Vagina (tissue), 2 donors: ENCODE measurements at regions not wholly inside any gene's neighbourhood (a gene's known extent, or its start where the extent isn't known, plus 50 kb on each side); places are given as distances from the start of the nearest gene placed in this dataset.

Source experiments
- DNase-seq, 2 donors: peaks; one replicate each; pipeline ENCODE4 v3.0.0-alpha.2; 2017; ENCODE audit errors: extremely low spot score in 2 of 2
- H3K27ac ChIP-seq: fragments of 200-600 bp; sonication (generic); one replicate; pipeline ENCODE4 v1.5.1; 2019
- H3K27me3 ChIP-seq: fragments of 200-600 bp; sonication (generic); one replicate; pipeline ENCODE4 v1.5.1; 2019
- H3K36me3 ChIP-seq, 2 donors: fragments of 200-600 bp; sonication (generic); one replicate each; pipeline ENCODE4 v1.5.1; 2017 to 2019
- H3K4me1 ChIP-seq: fragments of 200-600 bp; sonication (generic); one replicate; pipeline ENCODE4 v1.5.1; 2019
- H3K4me3 ChIP-seq, 2 donors: fragments of 200-600 bp; sonication (generic); 1 replicate in 1 of 2; 2 replicates in 1 of 2; pipeline ENCODE4 v1.5.1; 2016 to 2019
- H3K9me3 ChIP-seq: fragments of 200-600 bp; sonication (generic); one replicate; pipeline ENCODE4 v1.5.1; 2019
- CTCF ChIP-seq, 3 experiments: fragments of 450-650 bp in 2 of 3; fragments of 200-600 bp in 1 of 3; sonication (generic) in 1 of 3; IDR thresholded peaks; one replicate each; pipeline ENCODE4 v1.5.1; 2017 to 2019; ENCODE audit warnings: antibody characterized with exemption in 3 of 3, mild to moderate bottlenecking in 2 of 3, moderate library complexity in 2 of 3
- POLR2A ChIP-seq, 2 donors: fragments of 450-650 bp; IDR thresholded peaks; one replicate each; pipeline ENCODE4 v1.6.1; 2017; ENCODE audit warnings: antibody characterized with exemption in 2 of 2, mild to moderate bottlenecking in 2 of 2, moderate library complexity in 2 of 2
- POLR2AphosphoS5 ChIP-seq, 2 donors: sonication (generic); formaldehyde crosslinking; IDR thresholded peaks; one replicate each; pipeline ENCODE4 v1.9.0; 2017; ENCODE audit warnings: antibody characterized with exemption in 2 of 2, mild to moderate bottlenecking in 2 of 2, low read depth in 1 of 2; ENCODE audit not compliant: insufficient read depth in 1 of 2
- intact Hi-C: fragments of 100-400 bp; cut with DNase I; formaldehyde crosslinking; loops from one replicate; pipeline ENCODE4 v1.15.1; 2023

- H3K36me3 ChIP-seq: no peaks in the 10 kb centered on the region
- intact Hi-C loops: no loop called here
- no peak for TF ChIP-seq POLR2A (IDR thresholded peaks at IDR 0.05)
- TF ChIP-seq POLR2AphosphoS5 (IDR thresholded peaks at IDR 0.05; ENCODE audit: insufficient read depth in 1 of 2, low read depth in 1 of 2): peak in 1 of 2 donors; percentile 59
- no peak for TF ChIP-seq CTCF (IDR thresholded peaks at IDR 0.05)
- DNase-seq: no peak
- no peaks in the 10 kb centered on the region for H3K27me3 ChIP-seq
- H3K27ac ChIP-seq: no peak overlapping the region
- H3K9me3 ChIP-seq: no peaks in the 10 kb centered on the region
- no peak overlapping the region for H3K4me3 ChIP-seq
- H3K4me1 ChIP-seq: peaks cover 32% of the 10 kb centered on the region
Observed at GRCh38 chr20:23139524-23139923, 53.4 kb upstream of the CD93 start.

- DNase-seq: no peak
- H3K27ac ChIP-seq: no peak overlapping the region
- H3K36me3 ChIP-seq: no peaks in the 10 kb centered on the region
- H3K9me3 ChIP-seq: no peaks in the 10 kb centered on the region
- H3K27me3 ChIP-seq: no peaks in the 10 kb centered on the region
- intact Hi-C loops: no loop called here
- no peak for TF ChIP-seq POLR2AphosphoS5 (IDR thresholded peaks at IDR 0.05; ENCODE audit: insufficient read depth in 1 of 2, low read depth in 1 of 2)
- no peak overlapping the region for H3K4me3 ChIP-seq
- H3K4me1 ChIP-seq: peaks cover 24% of the 10 kb centered on the region
Observed at GRCh38 chr20:23138682-23139081, 52.6 kb upstream of the CD93 start.

DNA sequence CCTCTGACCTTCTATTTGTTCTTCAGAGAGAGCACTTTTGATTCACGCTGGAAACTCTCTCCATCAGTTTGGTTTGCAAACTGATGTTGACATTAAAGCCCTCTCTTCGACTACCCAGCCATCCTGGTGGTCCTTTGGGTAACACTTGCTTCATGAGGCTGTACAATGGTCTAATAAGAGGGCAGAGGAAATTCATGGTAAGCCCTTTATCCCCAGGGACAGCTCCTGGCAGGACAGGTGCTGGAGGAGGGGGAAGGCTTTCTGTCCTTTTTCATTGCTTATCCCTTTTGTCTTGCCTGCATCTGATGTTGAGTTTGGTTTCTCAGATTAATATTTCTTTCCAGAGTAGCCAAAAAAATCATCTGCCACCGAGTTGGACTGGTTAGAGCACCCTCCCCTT lies 52.1 kb upstream of the CD93 start:
- Histone ChIP-seq H3K27ac (no peak overlapping the region), H3K9me3 (no peaks in the 10 kb centered on the region), H3K36me3 (no peaks in the 10 kb centered on the region), H3K4me1 (peaks cover 20% of the 10 kb centered on the region), H3K27me3 (no peaks in the 10 kb centered on the region), H3K4me3 (no peak overlapping the region)
- intact Hi-C loops: no loop called here
- no peak for DNase-seq
- no peak for TF ChIP-seq POLR2AphosphoS5 (IDR thresholded peaks at IDR 0.05; ENCODE audit: insufficient read depth in 1 of 2, low read depth in 1 of 2)
- no peak for TF ChIP-seq POLR2A (IDR thresholded peaks at IDR 0.05)
- TF ChIP-seq CTCF (IDR thresholded peaks at IDR 0.05): no peak

DNA sequence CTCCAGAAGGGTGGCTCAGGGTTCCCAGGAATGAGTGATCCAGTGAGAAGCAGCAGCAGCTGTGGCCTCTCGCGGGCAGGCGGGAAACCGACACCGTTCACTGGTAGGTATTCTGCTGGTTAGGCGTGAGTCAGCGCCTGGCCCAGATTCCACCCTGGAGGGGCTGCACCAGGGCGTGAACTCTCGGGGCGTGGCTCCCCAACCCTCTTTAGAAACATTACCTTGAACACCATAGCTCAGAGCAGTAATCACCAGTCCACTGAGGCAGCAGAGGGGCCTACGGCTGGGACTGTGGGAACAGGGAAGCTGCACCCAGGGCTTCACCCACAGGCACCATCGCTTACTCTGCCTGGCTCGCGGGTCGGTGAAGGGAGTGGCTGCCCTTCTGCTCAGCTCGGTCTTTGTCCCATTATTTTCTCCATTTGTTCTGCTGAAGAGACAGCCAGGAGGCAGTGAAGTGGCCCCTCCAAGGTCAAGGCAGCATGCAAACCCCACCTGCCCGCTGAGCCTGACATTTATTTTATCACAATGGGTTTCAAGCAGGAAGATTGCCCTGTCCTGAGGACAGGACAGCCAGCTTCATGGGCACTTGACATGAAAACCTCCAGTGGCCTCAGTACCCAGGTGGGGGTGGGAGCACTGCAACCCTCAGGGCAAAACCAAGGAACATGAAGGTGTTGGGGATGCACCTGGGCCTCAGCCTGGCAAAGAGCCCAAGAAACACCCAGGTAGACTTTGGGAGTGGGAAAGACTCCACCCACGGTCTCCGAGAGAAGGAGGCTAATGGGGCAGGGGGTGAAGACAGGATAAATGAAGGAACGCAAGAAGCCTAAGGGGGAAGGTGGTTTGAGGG lies 51.0 kb upstream of the CD93 start:
- H3K4me3 ChIP-seq: no peak overlapping the region
- intact Hi-C loops: no loop called here
- H3K9me3 ChIP-seq: no peaks in the 10 kb centered on the region
- H3K27ac ChIP-seq: peak overlapping the region; percentile 39
- H3K4me1 ChIP-seq: peaks cover 11% of the 10 kb centered on the region
- no peaks in the 10 kb centered on the region for H3K27me3 ChIP-seq
- TF ChIP-seq POLR2A (IDR thresholded peaks at IDR 0.05) (no peak), CTCF (IDR thresholded peaks at IDR 0.05) (no peak), POLR2AphosphoS5 (IDR thresholded peaks at IDR 0.05; ENCODE audit: insufficient read depth in 1 of 2, low read depth in 1 of 2) (peak in 1 of 2 donors; percentile 46)
- no peak for DNase-seq
- H3K36me3 ChIP-seq: no peaks in the 10 kb centered on the region

- Histone ChIP-seq H3K4me1 (peaks cover 9% of the 10 kb centered on the region), H3K27ac (no peak overlapping the region), H3K9me3 (no peaks in the 10 kb centered on the region), H3K36me3 (no peaks in the 10 kb centered on the region), H3K27me3 (no peaks in the 10 kb centered on the region), H3K4me3 (no peak overlapping the region)
- intact Hi-C loops: no loop called here
- TF ChIP-seq POLR2A (IDR thresholded peaks at IDR 0.05) (no peak), POLR2AphosphoS5 (IDR thresholded peaks at IDR 0.05; ENCODE audit: insufficient read depth in 1 of 2, low read depth in 1 of 2) (no peak), CTCF (IDR thresholded peaks at IDR 0.05) (no peak)
- no peak for DNase-seq
Observed at GRCh38 chr20:23135449-23136420, 49.6 kb upstream of the CD93 start.
